GM12873 (cell line): ENCODE measurements at regions not wholly inside any gene's neighbourhood (a gene's known extent, or its start where the extent isn't known, plus 50 kb on each side); places are given as distances from the start of the nearest gene placed in this dataset.

ENCODE experiments used
- CTCF ChIP-seq: IDR thresholded peaks from 2 replicates; pipeline ENCODE4 v1.5.1; 2012; ENCODE audit warnings: low read depth, mild to moderate bottlenecking, moderate library complexity, low read length, control low read depth; ENCODE audit not compliant: insufficient read depth; ENCODE audit errors: missing control alignments

DNA sequence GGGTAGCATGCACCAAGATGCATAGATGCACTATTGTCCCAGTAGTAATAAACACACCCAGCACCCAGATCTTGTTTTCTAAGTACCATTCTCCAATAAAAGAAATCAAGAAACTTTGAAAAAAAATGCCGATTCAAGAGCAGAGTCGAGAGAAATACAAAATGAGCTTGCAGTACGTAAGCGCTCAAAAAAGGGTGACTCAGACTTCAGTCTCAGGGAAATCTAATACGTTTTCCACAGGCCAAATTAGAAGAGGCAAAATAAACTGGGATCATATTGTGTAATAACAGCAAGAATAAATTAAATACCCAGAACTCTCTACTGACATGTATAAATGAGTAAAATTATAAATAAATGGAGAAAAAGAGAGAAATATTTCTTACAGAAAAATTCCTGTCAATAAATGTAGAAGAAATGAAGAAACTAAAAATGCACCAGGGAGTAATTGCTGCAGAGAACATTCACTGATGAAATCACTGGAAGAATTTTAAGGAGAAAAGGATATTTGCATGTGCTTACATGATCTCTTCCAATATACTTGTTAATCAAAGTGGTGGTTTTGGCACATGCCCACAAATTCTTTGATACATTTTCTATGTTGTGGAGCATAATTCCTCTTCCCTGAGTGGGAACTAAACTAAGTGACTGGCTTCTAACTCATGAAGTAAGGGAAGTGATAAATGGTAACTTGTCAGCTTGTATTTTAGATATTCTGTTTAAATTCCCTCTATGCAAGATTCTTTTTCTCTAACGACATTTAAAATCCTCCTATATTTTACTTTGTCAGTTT, 567.6 kb upstream of the ADAMTS16 start:
- TF ChIP-seq CTCF: no peak

DNA sequence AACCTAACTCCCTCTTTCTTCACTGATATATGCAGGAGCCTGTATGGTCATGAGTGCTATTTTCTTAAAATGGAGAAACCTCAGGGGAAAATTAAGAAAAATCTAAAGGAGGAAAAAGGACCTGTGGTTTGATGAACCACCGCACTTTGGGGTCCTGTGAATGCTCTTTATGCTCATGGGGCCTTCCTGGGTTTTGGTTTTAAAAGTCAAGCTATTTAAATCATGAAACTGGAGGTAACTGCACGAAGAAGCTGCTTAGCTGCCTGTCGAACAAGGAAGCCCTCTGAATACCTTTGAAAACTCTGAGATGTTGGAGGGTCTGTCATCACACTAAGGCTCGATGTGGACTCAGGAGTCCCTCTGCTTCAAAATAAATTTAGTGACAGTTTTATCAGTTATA, 564.5 kb upstream of the ADAMTS16 start:
- TF ChIP-seq CTCF: no peak

GRCh38 chr5:4576161-4576748, 563.9 kb upstream of the ADAMTS16 start:
- TF ChIP-seq CTCF: no peak

GRCh38 chr5:4576908-4577307, 563.2 kb upstream of the ADAMTS16 start:
- no peak for TF ChIP-seq CTCF

DNA sequence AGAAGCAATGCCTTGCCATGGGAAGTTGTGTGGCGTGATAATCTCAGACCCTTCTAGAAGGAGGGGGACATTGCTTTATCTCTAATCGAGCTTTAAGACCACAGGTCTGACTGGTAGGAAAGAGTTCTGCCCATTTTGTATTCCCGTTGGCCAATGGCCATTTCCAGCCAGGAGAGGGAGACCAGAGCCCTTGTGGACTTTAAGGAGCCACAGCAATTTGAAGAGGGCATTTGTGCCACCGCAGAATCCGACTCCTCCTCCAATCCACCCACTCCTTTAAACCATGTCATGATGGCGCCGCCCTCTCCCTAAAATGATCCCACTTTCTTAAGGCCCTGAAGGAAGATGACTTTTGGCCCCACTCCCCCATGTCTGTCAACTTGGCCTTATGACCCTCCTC, 560.5 kb upstream of the ADAMTS16 start:
- no peak for TF ChIP-seq CTCF

DNA sequence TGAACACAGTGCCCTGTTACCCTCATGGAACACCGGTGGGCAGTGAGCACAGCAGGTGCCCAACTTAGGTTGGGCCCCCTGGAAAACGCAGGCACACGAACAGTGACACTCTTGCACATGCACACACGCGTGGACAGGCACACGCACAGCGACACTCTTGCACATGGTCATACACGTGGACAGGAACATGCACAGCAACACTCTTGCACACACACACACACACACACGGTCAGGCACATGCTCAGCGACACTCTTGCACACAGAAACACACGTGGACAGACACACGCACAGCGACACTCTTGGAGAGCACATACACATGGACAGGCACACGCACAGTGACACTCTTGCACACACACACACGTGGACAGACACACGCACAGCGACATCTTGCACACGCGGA, 559.4 kb upstream of the ADAMTS16 start:
- TF ChIP-seq CTCF: no peak

- no peak for TF ChIP-seq CTCF
Measured at GRCh38 chr5:4581289-4581688, 558.8 kb upstream of the ADAMTS16 start.
